HG02610 (cell line): ENCODE measurements at regions not wholly inside any gene's neighbourhood (a gene's known extent, or its start where the extent isn't known, plus 50 kb on each side); places are given as distances from the start of the nearest gene placed in this dataset.
"Not testable (repeated sequence)": the region's sequence is repeated elsewhere in the genome, so short reads cannot be mapped to it uniquely, and the experiment has no call there.

Source experiments
- ATAC-seq: cut with Tn5 transposase; IDR thresholded peaks from one replicate; pipeline ENCODE4 v1.9.1; 2021; ENCODE audit warnings: mild to moderate bottlenecking, moderate library complexity; ENCODE audit not compliant: unreplicated experiment

- ATAC-seq, result no peak
Observed at GRCh38 chr19:20397292-20397691, 168.3 kb downstream of the ZNF737 start.

- no peak for ATAC-seq
Observed at GRCh38 chr19:20388706-20389225, 176.8 kb downstream of the ZNF737 start.

- ATAC-seq, result no peak
Observed at GRCh38 chr19:20385061-20385460, 180.5 kb downstream of the ZNF737 start.

DNA sequence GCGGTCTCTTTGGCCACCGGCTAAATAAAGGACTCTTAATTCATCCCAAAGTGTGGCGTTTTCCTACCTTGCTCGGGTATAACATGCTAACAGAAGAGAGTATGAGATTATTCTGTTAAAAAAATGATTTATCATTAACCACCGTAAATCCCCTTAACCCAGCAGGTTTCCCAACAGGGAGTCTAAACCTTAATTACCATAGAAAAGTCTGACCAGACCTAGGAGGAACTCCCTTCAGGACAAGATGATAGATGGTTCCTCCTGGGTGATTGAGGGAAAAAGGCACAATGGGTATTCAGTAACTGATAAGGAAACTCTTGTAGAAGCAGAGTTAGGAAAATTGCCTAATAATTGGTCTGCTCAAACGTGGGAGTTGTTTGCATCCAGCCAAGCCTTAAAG, 193.7 kb downstream of the ZNF737 start:
- ATAC-seq, result no peak

GRCh38 chr19:20371304-20371703, 194.3 kb downstream of the ZNF737 start:
- ATAC-seq, result not testable (repeated sequence)

DNA sequence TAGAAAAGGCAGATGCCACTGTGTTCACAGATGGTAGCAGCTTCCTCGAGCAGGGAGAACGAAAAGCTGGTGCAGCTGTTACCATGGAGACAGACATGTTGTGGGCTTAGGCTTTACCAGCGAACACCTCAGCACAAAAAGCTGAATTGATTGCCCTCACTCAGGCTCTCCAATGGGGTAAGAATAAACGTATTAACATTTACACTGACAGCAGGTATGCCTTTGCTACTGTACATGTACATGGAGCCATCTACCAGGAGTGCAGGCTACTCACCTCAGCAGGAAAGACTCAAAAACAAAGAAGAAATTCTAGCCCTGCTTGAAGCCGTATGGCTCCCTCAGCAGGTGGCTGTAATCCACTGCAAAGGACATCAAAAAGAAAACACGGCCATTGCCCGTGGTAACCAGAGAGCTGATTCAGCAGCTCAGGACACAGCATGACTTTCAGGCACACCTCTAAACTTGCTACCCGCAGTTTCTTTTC, 197.7 kb downstream of the ZNF737 start:
- ATAC-seq, result no peak

DNA sequence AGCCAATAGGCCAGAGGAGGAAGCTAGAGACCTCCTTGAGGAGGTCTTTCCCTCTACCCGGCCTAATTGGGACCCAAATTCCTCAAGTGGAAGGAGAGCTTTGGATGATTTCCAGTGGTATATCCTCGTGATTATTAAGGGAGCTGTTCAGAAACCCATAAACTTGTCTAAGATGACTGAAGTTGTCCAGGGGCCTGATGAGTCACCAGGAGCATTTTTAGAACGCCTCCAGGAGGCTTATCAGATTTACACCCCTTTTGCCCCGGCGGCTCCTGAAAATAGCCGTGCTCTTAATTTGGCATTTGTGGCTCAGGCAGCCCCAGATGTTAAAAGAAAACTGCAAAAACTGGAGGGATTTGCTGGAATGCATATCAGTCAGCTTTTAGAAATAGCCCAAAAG, 198.1 kb downstream of the ZNF486 start:
- ATAC-seq, result no peak

GRCh38 chr19:20359933-20360720, 193.1 kb downstream of the ZNF486 start:
- ATAC-seq, result no peak

- ATAC-seq, result not testable (repeated sequence)
Observed at GRCh38 chr19:20358841-20359465, 191.9 kb downstream of the ZNF486 start.

DNA sequence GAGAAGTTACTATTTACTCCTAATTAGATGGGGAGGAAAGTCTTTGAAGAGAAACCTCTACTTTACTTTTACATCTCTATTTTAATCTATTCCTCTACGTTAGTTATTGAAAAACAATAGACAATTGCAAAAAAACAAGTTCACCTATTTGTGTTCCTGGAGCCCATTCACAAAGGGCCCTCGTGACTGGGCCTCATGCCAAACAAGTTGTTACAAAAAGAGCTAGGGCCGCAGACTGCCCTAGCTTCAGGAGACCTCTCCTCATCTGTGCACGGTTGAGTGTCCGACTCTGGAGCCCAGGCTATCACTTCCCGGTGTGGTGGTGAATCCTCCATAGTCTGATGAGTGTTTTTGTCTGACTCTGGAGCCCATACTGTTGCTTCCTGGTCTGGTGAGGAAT, 190.9 kb downstream of the ZNF486 start:
- ATAC-seq, result no peak

DNA sequence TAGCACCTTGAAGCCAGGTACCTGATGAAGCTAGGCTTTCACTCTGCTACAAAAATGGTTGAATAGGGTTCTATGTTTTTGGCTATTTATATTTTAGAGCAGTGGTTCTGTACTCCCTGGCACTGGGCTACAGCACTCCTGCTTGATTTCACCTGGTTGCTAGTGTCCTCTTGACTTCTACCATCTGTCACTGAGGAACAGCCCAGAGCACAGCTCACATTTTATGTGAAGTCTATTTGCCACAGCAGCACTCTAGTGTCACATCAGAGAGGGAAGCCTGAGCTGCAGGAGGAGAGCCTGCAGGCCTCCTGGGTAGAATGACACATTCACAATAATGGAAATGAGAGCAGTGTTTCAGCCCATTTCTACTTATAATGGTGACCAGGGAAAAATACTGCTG, 184.2 kb downstream of the ZNF486 start:
- ATAC-seq, result no peak

- no peak for ATAC-seq
Observed at GRCh38 chr19:20349206-20349605, 182.2 kb downstream of the ZNF486 start.

GRCh38 chr19:20339444-20339843, 172.4 kb downstream of the ZNF486 start:
- no peak for ATAC-seq

- no peak for ATAC-seq
Observed at GRCh38 chr19:20334760-20335159, 167.7 kb downstream of the ZNF486 start.

DNA sequence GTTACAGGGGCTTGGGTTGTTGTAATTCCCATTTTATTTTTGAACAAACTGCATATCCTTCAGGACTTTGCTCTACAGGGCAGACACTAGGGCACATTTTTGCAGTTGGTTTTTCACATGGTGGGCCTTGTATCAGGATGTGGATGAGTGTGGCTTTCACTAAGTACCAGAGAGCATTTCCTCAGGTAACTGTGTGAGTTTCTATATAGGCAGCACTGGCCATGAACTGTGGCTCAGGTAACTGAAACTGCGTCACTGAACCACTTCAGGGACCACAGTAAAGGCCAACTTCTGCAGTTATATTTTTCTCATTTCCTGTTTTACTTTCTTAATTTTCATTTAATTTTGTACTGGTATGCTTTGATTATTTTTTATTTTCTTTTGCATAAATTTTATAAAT, 166.5 kb downstream of the ZNF486 start:
- no peak for ATAC-seq

GRCh38 chr19:20325151-20325550, 158.1 kb downstream of the ZNF486 start:
- no peak for ATAC-seq

GRCh38 chr19:20321139-20321763, 154.2 kb downstream of the ZNF486 start:
- ATAC-seq, result no peak

DNA sequence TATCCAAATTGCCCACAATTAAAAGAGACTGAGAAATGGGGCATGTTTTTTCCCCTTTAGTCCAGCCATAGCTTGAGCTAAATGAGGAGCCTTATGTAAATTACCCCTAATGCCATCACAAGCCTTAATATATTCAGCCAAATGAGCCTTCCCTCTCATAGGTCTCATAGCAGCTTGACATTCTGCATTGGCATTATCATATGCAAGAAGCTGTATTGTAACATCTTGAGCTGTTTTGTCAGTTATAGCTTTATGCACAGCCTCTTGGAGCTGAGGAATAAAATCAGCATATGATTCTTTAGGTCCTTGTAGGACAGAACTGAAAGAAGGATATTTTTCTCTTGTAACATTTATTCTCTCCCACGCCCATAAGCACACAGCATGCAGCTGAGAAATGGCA, 153.2 kb downstream of the ZNF486 start:
- ATAC-seq, result no peak

DNA sequence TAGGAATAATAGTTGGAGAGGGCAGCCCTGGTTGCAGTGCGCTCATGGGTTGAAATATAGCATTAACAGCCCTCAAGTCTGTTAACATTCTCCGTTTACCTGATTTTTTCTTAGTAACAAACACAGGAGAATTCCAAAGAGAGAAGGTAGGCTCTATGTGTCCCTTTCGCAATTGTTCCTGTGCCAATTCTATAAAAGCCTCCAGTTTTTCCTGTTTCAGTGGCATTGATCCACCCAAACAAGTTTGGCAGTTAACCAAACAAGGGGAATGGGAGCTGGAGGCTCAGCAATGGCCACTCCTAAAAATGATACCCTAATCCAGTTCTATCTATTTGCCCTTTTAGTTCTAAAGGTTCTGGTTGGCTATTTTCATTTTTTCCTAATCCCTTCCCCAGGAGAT, 151.6 kb downstream of the ZNF486 start:
- no peak for ATAC-seq

GRCh38 chr19:20315543-20315942, 148.5 kb downstream of the ZNF486 start:
- no peak for ATAC-seq

GRCh38 chr19:20313894-20314293, 146.9 kb downstream of the ZNF486 start:
- ATAC-seq, result no peak

DNA sequence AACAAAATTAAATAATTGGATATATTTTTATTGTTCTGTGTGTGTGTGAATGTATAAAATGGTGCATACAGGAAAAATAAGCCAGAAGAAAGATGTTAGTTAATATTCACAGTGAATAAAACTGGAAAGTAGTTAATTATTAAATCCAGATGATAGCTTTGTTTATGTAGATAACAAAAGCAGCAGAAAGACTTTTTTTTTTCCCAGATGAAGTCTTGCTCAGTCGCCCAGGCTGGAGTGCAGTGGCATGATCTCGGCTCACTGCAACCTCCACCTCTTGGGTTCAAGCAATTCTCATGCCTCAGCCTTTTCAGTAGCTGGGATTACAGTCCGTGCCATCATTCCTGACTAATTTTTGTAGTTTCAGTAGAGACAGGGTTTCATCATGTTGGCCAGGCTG, 140.1 kb downstream of the ZNF486 start:
- ATAC-seq, result no peak
